Mesenchymal stem cell (in vitro differentiated cells and primary cell): ENCODE measurements at regions not wholly inside any gene's neighbourhood (a gene's known extent, or its start where the extent isn't known, plus 50 kb on each side); places are given as distances from the start of the nearest gene placed in this dataset.

Source experiments
- DNase-seq: peaks from one replicate; pipeline ENCODE4 v3.0.0-alpha.2; 2013
- H2AFZ ChIP-seq: one replicate; pipeline ENCODE4 v1.6.1; 2013; ENCODE audit warnings: low read depth, mild to moderate bottlenecking, control low read depth, inconsistent platforms, low read length, moderate library complexity
- H2AK5ac ChIP-seq: 2 replicates; pipeline ENCODE4 v1.6.1; 2013; ENCODE audit warnings: low read length, moderate library complexity, mild to moderate bottlenecking, inconsistent platforms; ENCODE audit not compliant: severe bottlenecking
- H2BK120ac ChIP-seq: one replicate; pipeline ENCODE4 v1.6.1; 2013; ENCODE audit warnings: low read depth, mild to moderate bottlenecking, inconsistent platforms, low read length, moderate library complexity
- H2BK12ac ChIP-seq, 2 experiments: one replicate each; pipeline ENCODE4 v1.6.1; 2013; ENCODE audit warnings: inconsistent platforms in 2 of 2, low read length in 2 of 2, mild to moderate bottlenecking in 2 of 2, moderate library complexity in 2 of 2, control low read depth in 1 of 2
- H2BK15ac ChIP-seq: one replicate; pipeline ENCODE4 v1.6.1; 2013; ENCODE audit warnings: mild to moderate bottlenecking, low read depth, inconsistent platforms; ENCODE audit not compliant: poor library complexity, severe bottlenecking
- H2BK5ac ChIP-seq: 2 replicates; pipeline ENCODE4 v1.6.1; 2013; ENCODE audit warnings: low read depth, mild to moderate bottlenecking, low read length, control low read depth, inconsistent platforms; ENCODE audit not compliant: poor library complexity, severe bottlenecking
- H3K14ac ChIP-seq, 2 experiments: one replicate each; pipeline ENCODE4 v1.6.1; 2013; ENCODE audit warnings: inconsistent platforms in 2 of 2, low read length in 2 of 2, control low read depth in 1 of 2, mild to moderate bottlenecking in 1 of 2, moderate library complexity in 1 of 2
- H3K18ac ChIP-seq, 2 experiments: one replicate each; pipeline ENCODE4 v1.6.1; 2013; ENCODE audit warnings: inconsistent platforms in 2 of 2, low read length in 2 of 2, control low read depth in 1 of 2, low read depth in 1 of 2, mild to moderate bottlenecking in 1 of 2
- H3K23ac ChIP-seq, 2 experiments: one replicate each; pipeline ENCODE4 v1.6.1; 2013; ENCODE audit warnings: inconsistent platforms in 2 of 2, low read length in 2 of 2, mild to moderate bottlenecking in 2 of 2, moderate library complexity in 2 of 2, control low read depth in 1 of 2
- H3K27ac ChIP-seq: 2 replicates; pipeline ENCODE4 v1.5.1; 2013; ENCODE audit warnings: mild to moderate bottlenecking, moderate library complexity, low read length, control low read depth, inconsistent platforms; ENCODE audit not compliant: poor library complexity, severe bottlenecking
- H3K27me3 ChIP-seq, 2 experiments: 2 replicates each; pipeline versions ENCODE4 v1.6.1 to v1.7.0; 2013; ENCODE audit warnings: low read length in 2 of 2, mild to moderate bottlenecking in 2 of 2, moderate library complexity in 2 of 2, control low read depth in 1 of 2, inconsistent platforms in 1 of 2; ENCODE audit not compliant: control insufficient read depth in 1 of 2, insufficient read depth in 1 of 2
- H3K36me3 ChIP-seq, 2 experiments: 2 replicates each; pipeline versions ENCODE4 v1.6.1 to v1.7.0; 2013; ENCODE audit warnings: low read length in 2 of 2, control low read depth in 1 of 2, inconsistent platforms in 1 of 2, low read depth in 1 of 2, mild to moderate bottlenecking in 1 of 2; ENCODE audit not compliant: insufficient read depth in 2 of 2, control insufficient read depth in 1 of 2
- H3K4ac ChIP-seq, 2 experiments: one replicate each; pipeline ENCODE4 v1.6.1; 2013; ENCODE audit warnings: inconsistent platforms in 2 of 2, low read length in 2 of 2, mild to moderate bottlenecking in 2 of 2, moderate library complexity in 2 of 2, control low read depth in 1 of 2, low read depth in 1 of 2
- H3K4me1 ChIP-seq: 2 replicates; pipeline ENCODE4 v1.6.1; 2013; ENCODE audit warnings: low read depth, low read length, control low read depth; ENCODE audit not compliant: control insufficient read depth, insufficient read depth
- H3K4me2 ChIP-seq: 2 replicates; pipeline ENCODE4 v1.6.1; 2013; ENCODE audit warnings: low read length, mild to moderate bottlenecking, inconsistent platforms; ENCODE audit not compliant: poor library complexity, severe bottlenecking
- H3K4me3 ChIP-seq, 2 experiments: 2 replicates each; pipeline versions ENCODE4 v1.5.1 to v1.7.0; 2013; ENCODE audit warnings: low read length in 2 of 2, mild to moderate bottlenecking in 2 of 2, control low read depth in 1 of 2, low read depth in 1 of 2; ENCODE audit not compliant: insufficient read depth in 1 of 2
- H3K79me1 ChIP-seq: replicated peaks from 2 replicates; pipeline ENCODE4 v1.6.1; 2013; ENCODE audit warnings: mild to moderate bottlenecking, control low read depth, low read length, inconsistent platforms; ENCODE audit not compliant: poor library complexity, severe bottlenecking
- H3K9ac ChIP-seq: 2 replicates; pipeline ENCODE4 v1.7.0; 2013; ENCODE audit warnings: mild to moderate bottlenecking, low read length, moderate library complexity
- H3K9me3 ChIP-seq: 2 replicates; pipeline ENCODE4 v1.7.0; 2013; ENCODE audit warnings: mild to moderate bottlenecking, low read length; ENCODE audit not compliant: control insufficient read depth
- H4K8ac ChIP-seq: one replicate; pipeline ENCODE4 v1.6.1; 2013; ENCODE audit warnings: inconsistent platforms, mild to moderate bottlenecking, low read length, moderate library complexity
- H4K91ac ChIP-seq: one replicate; pipeline ENCODE4 v1.6.1; 2013; ENCODE audit warnings: mild to moderate bottlenecking, low read length, inconsistent platforms
- whole genome bisulfite sequencing: methylation state at CpG from one replicate; pipeline ENCODE4 v1.1.7; 2013; ENCODE audit warnings: mixed read lengths; 5-methylcytosine and 5-hydroxymethylcytosine counted together

- H3K36me3 ChIP-seq, result no peaks in the 10 kb centered on the region
- H3K23ac ChIP-seq, result no peak overlapping the region
- no peak overlapping the region for H3K4me2 ChIP-seq
- no peak overlapping the region for H4K91ac ChIP-seq
- no peak overlapping the region for H3K14ac ChIP-seq
- no peak overlapping the region for H2BK15ac ChIP-seq
- no peak overlapping the region for H3K27ac ChIP-seq
- no peak overlapping the region for H3K9ac ChIP-seq
- no peak overlapping the region for H3K4ac ChIP-seq
- H2AFZ ChIP-seq, result no peak overlapping the region
- H3K79me1 ChIP-seq, result no peaks in the 10 kb centered on the region
- H4K8ac ChIP-seq, result no peak overlapping the region
- no peak overlapping the region for H2BK5ac ChIP-seq
- peaks cover 0 to 10% of the 10 kb centered on the region in 2 experiments for H3K27me3 ChIP-seq
- no peak overlapping the region for H2BK120ac ChIP-seq
- no peak overlapping the region for H2AK5ac ChIP-seq
- H3K9me3 ChIP-seq, result no peaks in the 10 kb centered on the region
- H3K4me1 ChIP-seq, result no peaks in the 10 kb centered on the region
- H2BK12ac ChIP-seq, result no peak overlapping the region
- 67% methylated on average over 1 of the region's 1 CpG for WGBS
- no peak overlapping the region for H3K18ac ChIP-seq
- H3K4me3 ChIP-seq, result no peak overlapping the region
- DNase-seq, result no peak
These were observed 303.8 kb downstream of the NXPE2 start for GRCh38 chr11:114982141-114982540.

- no peaks in the 10 kb centered on the region for H3K4me1 ChIP-seq
- H3K4me2 ChIP-seq, result no peak overlapping the region
- H2BK15ac ChIP-seq, result no peak overlapping the region
- no peaks in the 10 kb centered on the region for H3K27me3 ChIP-seq
- H2BK120ac ChIP-seq, result no peak overlapping the region
- no peak overlapping the region for H3K9ac ChIP-seq
- H4K91ac ChIP-seq, result no peak overlapping the region
- H3K4ac ChIP-seq, result no peak overlapping the region
- no peak overlapping the region for H3K23ac ChIP-seq
- no peak overlapping the region for H2BK12ac ChIP-seq
- no peak overlapping the region for H3K14ac ChIP-seq
- no peak overlapping the region for H3K27ac ChIP-seq
- H3K36me3 ChIP-seq, result no peaks in the 10 kb centered on the region
- H4K8ac ChIP-seq, result no peak overlapping the region
- no peak overlapping the region for H2AK5ac ChIP-seq
- H2BK5ac ChIP-seq, result no peak overlapping the region
- 69% methylated on average over 8 of the region's 9 CpGs for WGBS
- no peak overlapping the region for H2AFZ ChIP-seq
- H3K9me3 ChIP-seq, result no peaks in the 10 kb centered on the region
- DNase-seq, result no peak
- no peak overlapping the region for H3K18ac ChIP-seq
- H3K79me1 ChIP-seq, result no peaks in the 10 kb centered on the region
- no peak overlapping the region for H3K4me3 ChIP-seq
These were observed 306.4 kb downstream of the NXPE2 start for GRCh38 chr11:114984611-114985163.

- Histone ChIP-seq H2BK12ac (no peak overlapping the region), H2BK15ac (no peak overlapping the region), H2BK120ac (no peak overlapping the region), H3K4me2 (no peak overlapping the region), H3K27me3 (no peaks in the 10 kb centered on the region), H3K4me3 (no peak overlapping the region), H2BK5ac (no peak overlapping the region), H2AK5ac (no peak overlapping the region), H3K36me3 (no peaks in the 10 kb centered on the region), H4K8ac (no peak overlapping the region), H4K91ac (no peak overlapping the region), H3K14ac (no peak overlapping the region), H3K18ac (no peak overlapping the region), H3K9ac (no peak overlapping the region), H3K4ac (no peak overlapping the region), H2AFZ (no peak overlapping the region), H3K23ac (no peak overlapping the region), H3K9me3 (no peaks in the 10 kb centered on the region), H3K4me1 (no peaks in the 10 kb centered on the region), H3K79me1 (no peaks in the 10 kb centered on the region), H3K27ac (no peak overlapping the region)
- DNase-seq, result no peak
- WGBS, result 91% methylated on average over 6 of the region's 6 CpGs
These were observed 308.0 kb downstream of the NXPE2 start for GRCh38 chr11:114986365-114986764.

- WGBS, result 55% methylated on average over 10 of the region's 10 CpGs
- no peak overlapping the region for H2BK5ac ChIP-seq
- H2AFZ ChIP-seq, result no peak overlapping the region
- no peaks in the 10 kb centered on the region for H3K79me1 ChIP-seq
- H3K9me3 ChIP-seq, result no peaks in the 10 kb centered on the region
- H3K36me3 ChIP-seq, result no peaks in the 10 kb centered on the region
- H3K4me2 ChIP-seq, result no peak overlapping the region
- no peak overlapping the region for H3K4ac ChIP-seq
- no peak overlapping the region for H2AK5ac ChIP-seq
- no peak for DNase-seq
- no peak overlapping the region for H3K14ac ChIP-seq
- no peak overlapping the region for H4K8ac ChIP-seq
- no peak overlapping the region for H3K27ac ChIP-seq
- no peak overlapping the region for H3K4me3 ChIP-seq
- H3K27me3 ChIP-seq, result peaks cover 0 to 3% of the 10 kb centered on the region in 2 experiments
- no peaks in the 10 kb centered on the region for H3K4me1 ChIP-seq
- H2BK120ac ChIP-seq, result no peak overlapping the region
- no peak overlapping the region for H3K18ac ChIP-seq
- H3K23ac ChIP-seq, result no peak overlapping the region
- no peak overlapping the region for H4K91ac ChIP-seq
- no peak overlapping the region for H2BK12ac ChIP-seq
- H3K9ac ChIP-seq, result no peak overlapping the region
- H2BK15ac ChIP-seq, result no peak overlapping the region
These were observed 308.9 kb downstream of the NXPE2 start for GRCh38 chr11:114987186-114987760.
